A549 (cell line): ENCODE measurements at regions not wholly inside any gene's neighbourhood (a gene's known extent, or its start where the extent isn't known, plus 50 kb on each side); places are given as distances from the start of the nearest gene placed in this dataset.

ENCODE experiments used
- CTCF ChIP-seq: fragments of >200 bp; sonication (Bioruptor Twin); formaldehyde crosslinking; IDR thresholded peaks from 3 replicates; pipeline ENCODE4 v1.5.1; 2016
- GATA3 ChIP-seq: IDR thresholded peaks from 2 replicates; pipeline ENCODE4 v1.6.1; 2012; ENCODE audit warnings: borderline replicate concordance
- RCOR1 ChIP-seq: fragments of 150-350 bp; IDR thresholded peaks from 2 replicates; pipeline ENCODE4 v1.6.1; 2014; ENCODE audit warnings: antibody characterized with exemption, low read length, low read depth

GRCh38 chr6:84870672-84871071 is 106.3 kb upstream of the TBX18 start:
- TF ChIP-seq CTCF (no peak), GATA3 (no peak), RCOR1 (no peak)
